Lung (tissue), 11 donors: ENCODE measurements at regions not wholly inside any gene's neighbourhood (a gene's known extent, or its start where the extent isn't known, plus 50 kb on each side); places are given as distances from the start of the nearest gene placed in this dataset.

Experiments
- ATAC-seq: fragments of 200-7000 bp; cut with Tn5 transposase; one replicate; pipeline ENCODE4 v1.9.1; 2020; ENCODE audit warnings: moderate number of reproducible peaks; ENCODE audit not compliant: insufficient read depth, low FRiP score
- DNase-seq, 3 donors: peaks; one replicate each; pipeline ENCODE4 v3.0.0-alpha.2; 2013 to 2017
- H3K27ac ChIP-seq, 2 donors: one replicate each; pipeline ENCODE4 v1.5.1; 2013; ENCODE audit warnings: mild to moderate bottlenecking in 2 of 2, moderate library complexity in 2 of 2, control low read depth in 1 of 2, inconsistent platforms in 1 of 2, low read depth in 1 of 2, low read length in 1 of 2
- H3K27me3 ChIP-seq, 3 donors: one replicate each; pipeline ENCODE4 v1.5.1; 2013; ENCODE audit warnings: low read length in 2 of 3; ENCODE audit not compliant: control insufficient read depth in 3 of 3, insufficient read depth in 3 of 3
- H3K36me3 ChIP-seq, 4 donors: one replicate each; pipeline ENCODE4 v1.5.1; 2013; ENCODE audit warnings: low read length in 4 of 4, mild to moderate bottlenecking in 1 of 4, moderate library complexity in 1 of 4; ENCODE audit not compliant: control insufficient read depth in 4 of 4, insufficient read depth in 4 of 4
- H3K4me1 ChIP-seq, 5 donors: one replicate each; pipeline ENCODE4 v1.5.1; 2013; ENCODE audit warnings: low read length in 5 of 5, mild to moderate bottlenecking in 2 of 5, moderate library complexity in 1 of 5; ENCODE audit not compliant: control insufficient read depth in 5 of 5, insufficient read depth in 5 of 5
- H3K4me3 ChIP-seq: one replicate; pipeline ENCODE4 v1.5.1; 2013; ENCODE audit warnings: mild to moderate bottlenecking, control low read depth, moderate library complexity
- H3K9ac ChIP-seq, 2 donors: one replicate each; pipeline ENCODE4 v1.5.1; 2013; ENCODE audit warnings: low read length in 2 of 2, control low read depth in 1 of 2; ENCODE audit not compliant: insufficient read depth in 1 of 2
- H3K9me3 ChIP-seq, 4 donors: one replicate each; pipeline ENCODE4 v1.5.1; 2013; ENCODE audit warnings: low read length in 3 of 4, mild to moderate bottlenecking in 1 of 4, moderate library complexity in 1 of 4; ENCODE audit not compliant: control insufficient read depth in 4 of 4, insufficient read depth in 3 of 4
- WGBS, 2 donors: extraction: QIAGEN DNeasy Blood & Tissue Kit; methylation state at CpG; one replicate each; pipeline ENCODE4 v1.1.7; 2013; 5-methylcytosine and 5-hydroxymethylcytosine counted together
- TF ChIP-seq, protein P1 (sequence below): IDR thresholded peaks from 2 replicates; pipeline ENCODE4 v1.5.1; 2012; ENCODE audit warnings: mild to moderate bottlenecking; ENCODE audit errors: control extremely low read depth, extremely low read depth
- donor health status: control.
- donor health status: control.
- donor health status: Bipolar disorder and iron deficiency.
- donor health status: healthy.
- donor health status: DM: yes; HTN: yes; CAD: no.

DNA sequence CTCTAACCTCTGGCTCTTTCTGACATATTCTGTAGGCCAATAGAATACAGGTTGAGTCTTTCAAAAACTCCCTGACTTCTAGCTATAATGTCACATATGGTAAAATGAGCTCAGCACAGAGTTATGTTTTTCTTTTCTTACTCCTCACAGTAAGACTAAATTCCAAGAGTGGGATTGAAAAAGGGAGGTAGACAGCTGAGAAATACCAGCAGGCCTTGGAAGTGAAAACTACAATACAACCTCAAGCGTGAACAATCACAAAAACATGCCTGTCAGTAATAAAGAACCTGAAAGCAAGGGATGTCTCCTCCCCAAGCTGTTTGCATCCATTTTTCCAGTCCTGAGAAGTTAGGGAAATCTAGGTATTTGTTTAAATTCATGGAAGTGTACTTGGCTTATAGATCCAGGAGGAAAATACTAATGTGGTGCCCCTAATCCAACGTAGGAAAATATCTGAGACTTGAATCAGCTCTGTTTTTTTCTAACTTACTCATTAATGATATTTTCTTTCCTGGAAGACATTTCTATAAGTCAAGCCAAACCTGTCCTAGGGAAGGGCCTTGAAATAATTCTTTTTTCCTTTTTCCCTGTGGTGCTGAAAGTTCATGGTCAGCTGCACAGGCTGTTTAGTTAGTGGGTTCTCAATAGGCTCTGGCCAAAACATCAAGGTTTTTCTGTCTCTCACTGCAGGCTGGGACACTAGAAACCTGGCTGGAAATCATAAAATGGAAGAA is 167.9 kb upstream of the SPATS2L start:
- 81 to 83% methylated on average over 2 of the region's 2 CpGs for WGBS, 2 donors
- no peak for DNase-seq

DNA sequence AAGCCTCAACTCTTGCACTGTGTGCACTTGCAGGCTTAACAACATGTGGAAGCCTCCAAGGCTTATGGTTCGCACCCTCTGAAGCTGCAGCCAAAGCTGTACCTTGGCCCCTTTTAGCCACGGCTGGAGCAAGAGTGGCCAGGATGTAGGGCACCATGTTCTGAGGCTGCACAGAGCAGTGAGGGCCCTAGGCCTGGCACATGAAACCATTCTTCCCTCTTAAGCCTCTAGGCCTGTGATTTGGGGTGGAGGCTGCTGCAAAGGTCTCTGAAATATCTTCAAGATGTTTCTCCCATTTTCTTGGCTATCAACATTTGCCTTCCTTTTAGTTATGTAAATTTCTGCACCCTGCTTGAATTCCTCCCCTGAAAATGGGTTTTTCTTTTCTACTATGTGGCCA is 161.9 kb upstream of the SPATS2L start:
- 92 to 93% methylated on average over 2 of the region's 2 CpGs for WGBS, 2 donors
- no peaks in the 10 kb centered on the region for H3K36me3 ChIP-seq
- H3K9me3 ChIP-seq: peaks cover 0 to 5% (median 2%) of the 10 kb centered on the region in 4 donors
- TF ChIP-seq, protein P1, sequence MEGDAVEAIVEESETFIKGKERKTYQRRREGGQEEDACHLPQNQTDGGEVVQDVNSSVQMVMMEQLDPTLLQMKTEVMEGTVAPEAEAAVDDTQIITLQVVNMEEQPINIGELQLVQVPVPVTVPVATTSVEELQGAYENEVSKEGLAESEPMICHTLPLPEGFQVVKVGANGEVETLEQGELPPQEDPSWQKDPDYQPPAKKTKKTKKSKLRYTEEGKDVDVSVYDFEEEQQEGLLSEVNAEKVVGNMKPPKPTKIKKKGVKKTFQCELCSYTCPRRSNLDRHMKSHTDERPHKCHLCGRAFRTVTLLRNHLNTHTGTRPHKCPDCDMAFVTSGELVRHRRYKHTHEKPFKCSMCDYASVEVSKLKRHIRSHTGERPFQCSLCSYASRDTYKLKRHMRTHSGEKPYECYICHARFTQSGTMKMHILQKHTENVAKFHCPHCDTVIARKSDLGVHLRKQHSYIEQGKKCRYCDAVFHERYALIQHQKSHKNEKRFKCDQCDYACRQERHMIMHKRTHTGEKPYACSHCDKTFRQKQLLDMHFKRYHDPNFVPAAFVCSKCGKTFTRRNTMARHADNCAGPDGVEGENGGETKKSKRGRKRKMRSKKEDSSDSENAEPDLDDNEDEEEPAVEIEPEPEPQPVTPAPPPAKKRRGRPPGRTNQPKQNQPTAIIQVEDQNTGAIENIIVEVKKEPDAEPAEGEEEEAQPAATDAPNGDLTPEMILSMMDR: no peak
- no peak for DNase-seq
- no peaks in the 10 kb centered on the region for H3K4me1 ChIP-seq
- H3K9ac ChIP-seq: no peak overlapping the region
- no peak for ATAC-seq
- H3K4me3 ChIP-seq: no peak overlapping the region
- H3K27me3 ChIP-seq: no peaks in the 10 kb centered on the region
- H3K27ac ChIP-seq: no peak overlapping the region

More for the DNA sequence above, 167.9 kb upstream of the SPATS2L start:
- Histone ChIP-seq H3K9me3 (no peaks in the 10 kb centered on the region), H3K27me3 (no peaks in the 10 kb centered on the region), H3K9ac (no peak overlapping the region), H3K27ac (no peak overlapping the region), H3K36me3 (no peaks in the 10 kb centered on the region), H3K4me3 (no peak overlapping the region), H3K4me1 (no peaks in the 10 kb centered on the region)
- ATAC-seq: no peak
- TF ChIP-seq, protein P1: no peak

DNA sequence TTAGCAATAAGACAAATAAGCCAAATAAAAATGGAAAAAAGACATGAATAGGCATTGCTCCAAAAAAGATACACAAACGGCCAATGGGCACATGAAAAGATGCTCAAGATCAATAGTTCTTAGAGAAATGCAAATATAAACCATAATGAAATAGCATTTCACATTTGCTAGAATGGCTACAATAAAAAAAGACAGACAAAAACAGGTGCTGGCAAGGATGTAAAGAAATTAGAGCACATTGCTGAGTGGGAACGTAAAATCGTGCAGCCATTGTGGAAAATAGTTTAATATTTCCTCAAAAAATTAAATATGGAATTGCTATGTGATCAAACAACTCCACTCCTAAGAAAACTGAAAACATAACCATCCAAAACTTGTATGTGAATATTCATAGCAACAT is 160.0 kb upstream of the SPATS2L start:
- WGBS, 2 donors: 88 to 93% methylated on average over 3 of the region's 3 CpGs
- Histone ChIP-seq H3K36me3 (no peaks in the 10 kb centered on the region), H3K4me3 (no peak overlapping the region), H3K4me1 (no peaks in the 10 kb centered on the region), H3K9me3 (peaks cover 1 to 5% (median 3%) of the 10 kb centered on the region in 4 donors), H3K27ac (no peak overlapping the region), H3K27me3 (no peaks in the 10 kb centered on the region), H3K9ac (no peak overlapping the region)
- TF ChIP-seq, protein P1: no peak
- ATAC-seq: no peak
- DNase-seq: no peak

DNA sequence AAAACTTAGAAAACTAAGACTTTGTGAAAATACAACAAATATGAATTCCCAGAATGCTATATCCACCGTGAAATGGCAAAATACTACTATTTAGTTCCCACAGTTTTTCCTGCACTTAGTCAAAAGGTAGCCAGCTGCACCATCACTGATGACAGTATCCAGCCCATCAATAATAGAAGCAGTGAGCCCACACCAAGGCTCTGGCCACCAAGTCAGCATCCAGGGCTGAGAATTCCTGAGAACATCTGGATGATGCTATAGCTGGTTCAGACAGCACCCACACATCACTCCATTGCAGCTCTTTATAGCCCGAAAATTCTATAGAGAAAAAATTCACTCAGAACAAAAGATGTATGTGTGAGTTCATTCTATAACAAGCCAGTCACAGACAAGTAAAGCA is 159.1 kb upstream of the SPATS2L start:
- H3K9me3 ChIP-seq: peaks cover 1 to 7% (median 5%) of the 10 kb centered on the region in 4 donors
- no peak overlapping the region for H3K27ac ChIP-seq
- no peak overlapping the region for H3K4me3 ChIP-seq
- TF ChIP-seq, protein P1: no peak
- ATAC-seq (no peak), DNase-seq (no peak)
- 86 to 87% methylated on average over 2 of the region's 2 CpGs for WGBS, 2 donors
- H3K9ac ChIP-seq: no peak overlapping the region
- no peaks in the 10 kb centered on the region for H3K27me3 ChIP-seq
- H3K36me3 ChIP-seq: no peaks in the 10 kb centered on the region
- H3K4me1 ChIP-seq: no peaks in the 10 kb centered on the region
